Transverse colon (tissue), 4 donors: ENCODE measurements at regions not wholly inside any gene's neighbourhood (a gene's known extent, or its start where the extent isn't known, plus 50 kb on each side); places are given as distances from the start of the nearest gene placed in this dataset.
"Not testable (repeated sequence)": the region's sequence is repeated elsewhere in the genome, so short reads cannot be mapped to it uniquely, and the experiment has no call there.

ENCODE experiments used
- DNase-seq: peaks from one replicate; pipeline ENCODE4 v3.0.0-alpha.2; 2019
- H3K27ac ChIP-seq, 4 donors: fragments of 200-600 bp; sonication (generic); 2 replicates each; pipeline ENCODE4 v1.5.1; 2016 to 2018; ENCODE audit warnings: inconsistent platforms in 4 of 4
- H3K27me3 ChIP-seq: fragments of 200-600 bp; sonication (generic); 2 replicates; pipeline ENCODE4 v1.5.1; 2017; ENCODE audit warnings: inconsistent platforms
- H3K36me3 ChIP-seq, 4 donors: fragments of 200-600 bp; sonication (generic); 2 replicates each; pipeline ENCODE4 v1.5.1; 2017 to 2019; ENCODE audit warnings: inconsistent platforms in 4 of 4
- H3K4me1 ChIP-seq, 4 donors: fragments of 200-600 bp; sonication (generic); 2 replicates each; pipeline ENCODE4 v1.5.1; 2017 to 2020; ENCODE audit warnings: inconsistent platforms in 4 of 4
- H3K4me3 ChIP-seq, 4 donors: fragments of 200-600 bp; sonication (generic); 1 replicate in 1 of 4; 2 replicates in 3 of 4; pipeline versions ENCODE4 v1.5.1 to v1.6.1; 2017 to 2019; ENCODE audit warnings: inconsistent platforms in 4 of 4
- H3K9me3 ChIP-seq, 2 donors: fragments of 200-600 bp; sonication (generic); 2 replicates each; pipeline ENCODE4 v1.5.1; 2017 to 2019; ENCODE audit warnings: inconsistent platforms in 2 of 2
- CTCF ChIP-seq, 5 experiments: fragments of 200-600 bp in 3 of 5; fragments of 450-650 bp in 2 of 5; sonication (generic) in 3 of 5; IDR thresholded peaks; 1 replicate in 2 of 5; 2 replicates in 3 of 5; pipeline ENCODE4 v1.5.1; 2016 to 2017; ENCODE audit warnings: antibody characterized with exemption in 5 of 5, inconsistent platforms in 3 of 5, mild to moderate bottlenecking in 2 of 5, moderate library complexity in 1 of 5
- EP300 ChIP-seq: sonication (generic); formaldehyde crosslinking; IDR thresholded peaks from one replicate; pipeline ENCODE4 v1.6.1; 2017; ENCODE audit warnings: antibody characterized with exemption, low read depth
- POLR2A ChIP-seq: fragments of 450-650 bp; IDR thresholded peaks from one replicate; pipeline ENCODE4 v1.6.1; 2016; ENCODE audit warnings: antibody characterized with exemption, mild to moderate bottlenecking, moderate library complexity
- POLR2AphosphoS5 ChIP-seq, 3 donors: sonication (generic); formaldehyde crosslinking; IDR thresholded peaks; one replicate each; pipeline ENCODE4 v1.6.1; 2016; ENCODE audit warnings: antibody characterized with exemption in 3 of 3
- WGBS, 2 donors: methylation state at CpG; one replicate each; pipeline ENCODE4 v1.1.5; 2018; ENCODE audit warnings: low coverage in 1 of 2; 5-methylcytosine and 5-hydroxymethylcytosine counted together
- in situ Hi-C, 4 donors: fragments of 200-750 bp; cut with MboI; loops; one replicate each; pipeline versions ENCODE4 v1.15.0 to v1.15.1; 2017; ENCODE audit warnings: low sequenced_read_pairs in 3 of 4, low pct_ligation_motif_present in 1 of 4, low pct_unique_long_range_greater_than_20kb in 1 of 4
- intact Hi-C: fragments of 100-400 bp; cut with DNase I; formaldehyde crosslinking; loops from one replicate; pipeline ENCODE4 v1.15.1; 2023; ENCODE audit warnings: low total_unique reads

- H3K27me3 ChIP-seq = no peaks in the 10 kb centered on the region
- H3K9me3 ChIP-seq = no peaks in the 10 kb centered on the region
- no peak overlapping the region for H3K4me3 ChIP-seq
- WGBS, 2 donors = 54 to 62% methylated on average over 2 of the region's 2 CpGs
- no peak for DNase-seq
- TF ChIP-seq POLR2A (no peak), EP300 (no peak), CTCF (IDR thresholded peaks at IDR 0.05) (no peak), POLR2AphosphoS5 (IDR thresholded peaks at IDR 0.05) (no peak)
- in situ Hi-C loops (no loop called here), intact Hi-C loops (no loop called here)
- no peak overlapping the region for H3K27ac ChIP-seq
- H3K4me1 ChIP-seq = no peaks in the 10 kb centered on the region
- H3K36me3 ChIP-seq = no peaks in the 10 kb centered on the region
Observed at GRCh38 chr4:55272102-55272501, 73.9 kb upstream of the SRD5A3 start.

- Histone ChIP-seq H3K27ac (no peak overlapping the region), H3K36me3 (no peaks in the 10 kb centered on the region), H3K27me3 (no peaks in the 10 kb centered on the region), H3K4me1 (no peaks in the 10 kb centered on the region), H3K9me3 (no peaks in the 10 kb centered on the region), H3K4me3 (no peak overlapping the region)
- in situ Hi-C loops = no loop called here
- 88 to 89% methylated on average over 8 of the region's 8 CpGs for WGBS, 2 donors
- no peak for DNase-seq
- TF ChIP-seq CTCF (IDR thresholded peaks at IDR 0.05) (no peak), POLR2AphosphoS5 (IDR thresholded peaks at IDR 0.05) (no peak), POLR2A (no peak), EP300 (no peak)
- intact Hi-C loops = no loop called here
Observed at GRCh38 chr4:55272589-55272988, 73.5 kb upstream of the SRD5A3 start.

GRCh38 chr4:55277011-55277410 lies 69.0 kb upstream of the SRD5A3 start:
- H3K36me3 ChIP-seq = no peaks in the 10 kb centered on the region
- H3K4me1 ChIP-seq = no peaks in the 10 kb centered on the region
- H3K27ac ChIP-seq = no peak overlapping the region
- 89 to 93% methylated on average over 2 of the region's 2 CpGs for WGBS, 2 donors
- no peaks in the 10 kb centered on the region for H3K9me3 ChIP-seq
- no peak for DNase-seq
- intact Hi-C loops (no loop called here), in situ Hi-C loops (no loop called here)
- TF ChIP-seq POLR2AphosphoS5 (IDR thresholded peaks at IDR 0.05) = no peak
- no peak for TF ChIP-seq POLR2A
- no peak for TF ChIP-seq EP300
- no peak for TF ChIP-seq CTCF (IDR thresholded peaks at IDR 0.05)
- no peak overlapping the region for H3K4me3 ChIP-seq
- H3K27me3 ChIP-seq = no peaks in the 10 kb centered on the region

- WGBS, 2 donors = 36% methylated on average over 1 of the region's 1 CpG; no CpG with 5 or more reads in 1 of the 2 donors
- TF ChIP-seq EP300 = no peak
- TF ChIP-seq CTCF (IDR thresholded peaks at IDR 0.05) = no peak
- TF ChIP-seq POLR2AphosphoS5 (IDR thresholded peaks at IDR 0.05) = no peak
- no peak for TF ChIP-seq POLR2A
- H3K27me3 ChIP-seq = no peaks in the 10 kb centered on the region
- DNase-seq = no peak
- in situ Hi-C loops (no loop called here), intact Hi-C loops (no loop called here)
- no peak overlapping the region for H3K27ac ChIP-seq
- no peak overlapping the region for H3K4me3 ChIP-seq
- H3K9me3 ChIP-seq = peaks cover 0 to 4% of the 10 kb centered on the region in 2 donors
- no peaks in the 10 kb centered on the region for H3K4me1 ChIP-seq
- no peaks in the 10 kb centered on the region for H3K36me3 ChIP-seq
Observed at GRCh38 chr4:55278316-55278715, 67.7 kb upstream of the SRD5A3 start.

GRCh38 chr4:55280474-55280873 lies 65.6 kb upstream of the SRD5A3 start:
- H3K4me3 ChIP-seq, H3K4me1 ChIP-seq, DNase-seq, H3K27me3 ChIP-seq, H3K36me3 ChIP-seq, H3K27ac ChIP-seq, intact Hi-C loops, in situ Hi-C loops: not testable (repeated sequence)
- peaks cover 10 to 17% of the 10 kb centered on the region in 2 donors for H3K9me3 ChIP-seq
- 74% methylated on average over 7 of the region's 7 CpGs; no CpG with 5 or more reads in 1 of the 2 donors for WGBS, 2 donors

GRCh38 chr4:55281118-55281683 lies 64.8 kb upstream of the SRD5A3 start:
- H3K4me3 ChIP-seq, H3K27ac ChIP-seq, in situ Hi-C loops, H3K36me3 ChIP-seq, H3K27me3 ChIP-seq, intact Hi-C loops, DNase-seq, H3K4me1 ChIP-seq: not testable (repeated sequence)
- 73 to 89% methylated on average over 3 to 11 of the region's 11 CpGs for WGBS, 2 donors
- H3K9me3 ChIP-seq = peaks cover 10 to 17% of the 10 kb centered on the region in 2 donors
